OCI-LY3 (cell line): ENCODE measurements at regions not wholly inside any gene's neighbourhood (a gene's known extent, or its start where the extent isn't known, plus 50 kb on each side); places are given as distances from the start of the nearest gene placed in this dataset.

Experiments
- H2AFZ ChIP-seq: fragments of 200-600, 300-600 bp; shearing (Covaris generic); 2 replicates; pipeline ENCODE4 v1.6.0; 2014; ENCODE audit warnings: antibody characterized with exemption, low read depth, low read length
- H3K27ac ChIP-seq: fragments of 200-600, 300-600 bp; sonication (generic); 2 replicates; pipeline ENCODE4 v1.5.1; 2014; ENCODE audit warnings: mild to moderate bottlenecking, low read length, moderate library complexity, mixed read lengths
- H3K27me3 ChIP-seq: fragments of 200-600, 300-600 bp; sonication (generic); 2 replicates; pipeline ENCODE4 v1.6.1; 2014; ENCODE audit warnings: low read depth, low read length, mixed read lengths
- H3K36me3 ChIP-seq: fragments of 200-600, 300-600 bp; sonication (generic); replicated peaks from 2 replicates; pipeline ENCODE3; 2014; ENCODE audit warnings: low read depth, low read length, mixed read lengths
- H3K4me1 ChIP-seq: fragments of 300-600, 200-600 bp; sonication (generic); 2 replicates; pipeline ENCODE4 v1.6.1; 2014; ENCODE audit warnings: low read length, mixed read lengths
- H3K4me2 ChIP-seq: fragments of 200-600, 300-600 bp; sonication (generic); 2 replicates; pipeline ENCODE4 v1.6.1; 2014; ENCODE audit warnings: low read length, mixed read lengths
- H3K4me3 ChIP-seq: fragments of 300-600, 200-600 bp; sonication (generic); 2 replicates; pipeline ENCODE4 v1.5.1; 2014; ENCODE audit warnings: antibody characterized with exemption, mild to moderate bottlenecking, low read length, moderate library complexity
- H3K79me2 ChIP-seq: fragments of 300-600, 200-600 bp; shearing (Covaris generic); 2 replicates; pipeline ENCODE4 v1.6.1; 2014; ENCODE audit warnings: mild to moderate bottlenecking, low read length, mixed read lengths
- H3K9ac ChIP-seq: fragments of 300-600, 200-600 bp; shearing (Covaris generic); 2 replicates; pipeline ENCODE4 v1.6.0; 2014; ENCODE audit warnings: mild to moderate bottlenecking, low read length, moderate library complexity
- H3K9me3 ChIP-seq: fragments of 200-600, 300-600 bp; shearing (Covaris generic); 2 replicates; pipeline ENCODE4 v1.6.1; 2014; ENCODE audit warnings: low read length, mixed read lengths; ENCODE audit not compliant: insufficient read depth
- H4K20me1 ChIP-seq: fragments of 200-600, 300-600 bp; sonication (generic); 2 replicates; pipeline ENCODE4 v1.6.1; 2016; ENCODE audit warnings: low read length, mixed read lengths; ENCODE audit not compliant: insufficient read depth
- EZH2phosphoT487 ChIP-seq: fragments of 200-600 bp; shearing (Covaris generic); IDR thresholded peaks from 2 replicates; pipeline ENCODE4 v1.6.1; 2018; ENCODE audit warnings: antibody characterized with exemption, mixed run types, low read depth
- TF ChIP-seq, protein P1 (sequence below): fragments of 200-600, 300-600 bp; sonication (generic); IDR thresholded peaks from 2 replicates; pipeline ENCODE4 v1.5.1; 2014; ENCODE audit warnings: antibody characterized with exemption, low read length, low read depth

GRCh38 chr10:131574707-131575430 lies 263.3 kb upstream of the TCERG1L start:
- Histone ChIP-seq H3K36me3 (no peaks in the 10 kb centered on the region), H3K27me3 (no peaks in the 10 kb centered on the region), H3K4me1 (no peaks in the 10 kb centered on the region), H3K79me2 (no peaks in the 10 kb centered on the region), H2AFZ (no peak overlapping the region), H4K20me1 (no peaks in the 10 kb centered on the region), H3K27ac (no peak overlapping the region), H3K9ac (no peak overlapping the region), H3K9me3 (no peaks in the 10 kb centered on the region), H3K4me2 (no peak overlapping the region), H3K4me3 (no peak overlapping the region)
- TF ChIP-seq, protein P1, sequence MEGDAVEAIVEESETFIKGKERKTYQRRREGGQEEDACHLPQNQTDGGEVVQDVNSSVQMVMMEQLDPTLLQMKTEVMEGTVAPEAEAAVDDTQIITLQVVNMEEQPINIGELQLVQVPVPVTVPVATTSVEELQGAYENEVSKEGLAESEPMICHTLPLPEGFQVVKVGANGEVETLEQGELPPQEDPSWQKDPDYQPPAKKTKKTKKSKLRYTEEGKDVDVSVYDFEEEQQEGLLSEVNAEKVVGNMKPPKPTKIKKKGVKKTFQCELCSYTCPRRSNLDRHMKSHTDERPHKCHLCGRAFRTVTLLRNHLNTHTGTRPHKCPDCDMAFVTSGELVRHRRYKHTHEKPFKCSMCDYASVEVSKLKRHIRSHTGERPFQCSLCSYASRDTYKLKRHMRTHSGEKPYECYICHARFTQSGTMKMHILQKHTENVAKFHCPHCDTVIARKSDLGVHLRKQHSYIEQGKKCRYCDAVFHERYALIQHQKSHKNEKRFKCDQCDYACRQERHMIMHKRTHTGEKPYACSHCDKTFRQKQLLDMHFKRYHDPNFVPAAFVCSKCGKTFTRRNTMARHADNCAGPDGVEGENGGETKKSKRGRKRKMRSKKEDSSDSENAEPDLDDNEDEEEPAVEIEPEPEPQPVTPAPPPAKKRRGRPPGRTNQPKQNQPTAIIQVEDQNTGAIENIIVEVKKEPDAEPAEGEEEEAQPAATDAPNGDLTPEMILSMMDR: no peak
- TF ChIP-seq EZH2phosphoT487: no peak

DNA sequence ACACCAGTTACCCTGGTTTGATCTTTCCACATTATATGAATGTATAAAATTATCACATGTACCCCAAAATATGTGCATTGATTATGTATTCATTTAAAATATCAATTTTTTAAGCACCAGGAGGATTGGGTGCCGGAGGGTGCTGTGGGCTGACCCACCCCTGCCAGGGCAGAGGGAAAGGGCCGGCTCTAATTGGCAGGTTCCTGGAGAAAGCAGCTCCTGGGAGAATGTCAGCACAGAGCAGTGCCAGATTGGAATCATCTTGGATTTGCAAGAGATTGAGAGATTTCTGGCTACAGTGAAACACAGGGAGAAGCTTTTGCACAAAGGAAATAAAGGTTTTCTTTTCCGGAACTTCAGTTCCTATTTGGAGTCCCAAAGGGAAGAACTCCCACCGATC lies 264.4 kb upstream of the TCERG1L start:
- Histone ChIP-seq H3K27me3 (no peaks in the 10 kb centered on the region), H3K9ac (no peak overlapping the region), H3K79me2 (no peaks in the 10 kb centered on the region), H4K20me1 (no peaks in the 10 kb centered on the region), H3K4me1 (no peaks in the 10 kb centered on the region), H3K4me2 (no peak overlapping the region), H2AFZ (no peak overlapping the region), H3K36me3 (no peaks in the 10 kb centered on the region), H3K27ac (no peak overlapping the region), H3K9me3 (no peaks in the 10 kb centered on the region), H3K4me3 (no peak overlapping the region)
- TF ChIP-seq, protein P1: no peak
- no peak for TF ChIP-seq EZH2phosphoT487

DNA sequence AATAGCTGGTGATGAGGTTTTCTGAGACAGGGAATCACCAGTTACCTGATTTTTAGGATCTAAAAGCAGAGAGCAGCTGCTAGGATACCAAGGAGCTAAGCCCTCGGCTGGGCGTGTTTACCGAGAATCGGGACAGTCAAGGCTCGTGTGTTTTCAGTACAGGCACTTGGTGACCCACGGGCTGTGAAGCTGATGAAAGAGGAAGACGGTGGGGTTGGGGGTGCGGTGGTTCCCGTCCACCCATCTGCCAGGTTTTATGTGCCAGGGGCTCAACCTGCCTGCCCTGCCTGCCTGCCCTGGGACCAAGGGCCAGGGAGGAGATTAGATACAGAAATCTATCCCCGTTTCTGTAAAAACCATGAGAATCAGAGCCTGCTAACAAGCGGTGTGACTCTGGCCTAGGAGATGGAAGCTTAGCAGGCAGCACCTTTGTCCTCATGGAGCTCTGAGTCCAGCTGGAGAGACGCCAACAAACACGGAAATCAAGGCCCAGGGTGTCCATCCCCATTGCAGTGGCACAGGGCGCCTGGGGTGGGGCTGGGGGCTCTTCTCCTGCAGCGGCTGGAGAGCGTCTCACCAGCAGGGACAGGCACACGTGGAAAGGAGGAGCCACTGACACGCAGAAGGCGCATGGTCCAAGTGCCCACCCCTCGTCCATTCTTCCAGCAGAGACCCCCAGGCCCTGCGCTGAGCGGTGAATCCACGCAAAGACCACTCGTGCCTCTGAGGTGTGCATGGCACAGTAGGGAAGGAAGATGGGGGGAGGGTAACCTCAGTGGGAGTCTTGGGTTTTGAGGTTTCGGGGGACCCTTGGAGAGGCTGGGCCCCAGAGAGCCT lies 265.0 kb upstream of the TCERG1L start:
- Histone ChIP-seq H3K36me3 (no peaks in the 10 kb centered on the region), H3K4me1 (no peaks in the 10 kb centered on the region), H3K4me3 (no peak overlapping the region), H3K27me3 (no peaks in the 10 kb centered on the region), H3K9me3 (no peaks in the 10 kb centered on the region), H3K4me2 (no peak overlapping the region), H3K79me2 (no peaks in the 10 kb centered on the region), H3K9ac (no peak overlapping the region), H4K20me1 (no peaks in the 10 kb centered on the region), H3K27ac (no peak overlapping the region), H2AFZ (no peak overlapping the region)
- TF ChIP-seq, protein P1: no peak
- no peak for TF ChIP-seq EZH2phosphoT487

- no peaks in the 10 kb centered on the region for H3K27me3 ChIP-seq
- no peak overlapping the region for H3K27ac ChIP-seq
- TF ChIP-seq, protein P1: no peak
- no peaks in the 10 kb centered on the region for H3K79me2 ChIP-seq
- no peaks in the 10 kb centered on the region for H3K9me3 ChIP-seq
- no peak overlapping the region for H3K4me3 ChIP-seq
- H3K9ac ChIP-seq: no peak overlapping the region
- no peaks in the 10 kb centered on the region for H3K4me1 ChIP-seq
- H4K20me1 ChIP-seq: no peaks in the 10 kb centered on the region
- no peak overlapping the region for H3K4me2 ChIP-seq
- no peak overlapping the region for H2AFZ ChIP-seq
- no peaks in the 10 kb centered on the region for H3K36me3 ChIP-seq
These were observed 265.6 kb upstream of the TCERG1L start for GRCh38 chr10:131577178-131577555.
